Immature natural killer cell (primary cell): ENCODE measurements at regions not wholly inside any gene's neighbourhood (a gene's known extent, or its start where the extent isn't known, plus 50 kb on each side); places are given as distances from the start of the nearest gene placed in this dataset.
"Not testable (repeated sequence)": the region's sequence is repeated elsewhere in the genome, so short reads cannot be mapped to it uniquely, and the experiment has no call there.

Experiments
- DNase-seq, 3 donors: peaks; one replicate each; pipeline ENCODE4 v3.0.0; 2022; ENCODE audit warnings: mixed read lengths in 1 of 3
- H3K27ac Mint-ChIP-seq, 6 donors: one replicate each; pipeline ENCODE4 v1.8.0; 2020; ENCODE audit warnings: mixed read lengths in 6 of 6, mild to moderate bottlenecking in 5 of 6, inconsistent platforms in 4 of 6, moderate library complexity in 3 of 6
- H3K27me3 Mint-ChIP-seq, 3 donors: one replicate each; pipeline ENCODE4 v1.8.0; 2020 to 2021; ENCODE audit warnings: low read depth in 3 of 3, mild to moderate bottlenecking in 3 of 3, mixed read lengths in 3 of 3, moderate library complexity in 3 of 3, inconsistent platforms in 1 of 3
- H3K36me3 Mint-ChIP-seq, 3 donors: one replicate each; pipeline ENCODE4 v1.8.0; 2020; ENCODE audit warnings: mixed read lengths in 3 of 3, inconsistent platforms in 2 of 3, mild to moderate bottlenecking in 2 of 3
- H3K4me1 Mint-ChIP-seq, 2 donors: one replicate each; pipeline ENCODE4 v1.8.0; 2020; ENCODE audit warnings: inconsistent platforms in 2 of 2, mild to moderate bottlenecking in 2 of 2, mixed read lengths in 2 of 2, moderate library complexity in 1 of 2
- H3K4me3 Mint-ChIP-seq, 5 donors: one replicate each; pipeline ENCODE4 v1.8.0; 2020; ENCODE audit warnings: mild to moderate bottlenecking in 5 of 5, mixed read lengths in 5 of 5, inconsistent platforms in 3 of 5, moderate library complexity in 3 of 5
- H3K9me3 Mint-ChIP-seq, 6 donors: one replicate each; pipeline ENCODE4 v1.8.0; 2020; ENCODE audit warnings: mild to moderate bottlenecking in 6 of 6, mixed read lengths in 6 of 6, inconsistent platforms in 4 of 6, moderate library complexity in 3 of 6

DNA sequence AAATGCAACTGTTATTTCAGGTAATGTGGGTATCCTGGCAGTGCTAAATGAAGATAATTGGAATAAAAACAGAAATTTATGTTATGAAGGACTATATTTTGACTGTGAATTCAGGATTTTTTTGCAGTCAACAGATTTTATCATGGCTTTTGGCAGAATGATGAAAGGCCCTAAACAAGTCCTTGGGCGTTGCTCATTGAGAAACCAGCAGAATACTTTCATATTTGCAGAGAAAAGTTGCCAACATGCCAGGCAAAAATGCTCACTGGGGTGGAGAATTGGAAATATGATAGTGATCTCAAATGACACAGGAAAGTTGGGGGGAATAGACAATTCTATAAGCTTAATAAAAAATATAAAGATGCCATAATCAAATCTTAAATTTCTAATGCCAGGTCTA, 121.1 kb downstream of the GPR85 start:
- Mint-ChIP-seq H3K4me1 (no peaks in the 10 kb centered on the region), H3K36me3 (no peaks in the 10 kb centered on the region), H3K27ac (no peak overlapping the region), H3K27me3 (peaks cover 0 to 2% (median 0%) of the 10 kb centered on the region in 3 donors), H3K9me3 (peaks cover 0 to 3% (median 0%) of the 10 kb centered on the region in 6 donors), H3K4me3 (no peak overlapping the region)
- DNase-seq, result no peak

DNA sequence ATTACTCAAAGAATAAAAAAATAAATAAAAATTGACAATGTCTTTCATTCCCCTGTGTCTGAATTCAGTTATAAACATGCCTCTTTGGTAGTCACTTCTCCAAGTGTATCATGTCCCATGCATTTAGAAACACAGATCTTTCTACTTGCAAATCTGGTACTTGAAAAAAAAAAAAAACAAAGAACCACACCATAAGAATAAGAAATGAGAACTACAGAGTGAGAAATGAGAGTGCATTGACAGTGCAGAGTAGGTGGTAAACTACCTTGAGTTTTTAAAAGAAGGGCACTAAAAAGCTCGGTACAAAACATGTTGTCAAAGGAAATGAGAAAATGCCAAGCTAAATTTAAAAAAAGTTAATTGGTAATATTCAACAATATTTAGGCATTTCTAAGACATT, 123.0 kb downstream of the GPR85 start:
- H3K4me1 Mint-ChIP-seq, result no peaks in the 10 kb centered on the region
- DNase-seq, result no peak
- peaks cover 0 to 3% (median 0%) of the 10 kb centered on the region in 6 donors for H3K9me3 Mint-ChIP-seq
- H3K27me3 Mint-ChIP-seq, result peaks cover 0 to 2% (median 0%) of the 10 kb centered on the region in 3 donors
- no peaks in the 10 kb centered on the region for H3K36me3 Mint-ChIP-seq
- H3K4me3 Mint-ChIP-seq, result no peak overlapping the region
- H3K27ac Mint-ChIP-seq, result no peak overlapping the region

DNA sequence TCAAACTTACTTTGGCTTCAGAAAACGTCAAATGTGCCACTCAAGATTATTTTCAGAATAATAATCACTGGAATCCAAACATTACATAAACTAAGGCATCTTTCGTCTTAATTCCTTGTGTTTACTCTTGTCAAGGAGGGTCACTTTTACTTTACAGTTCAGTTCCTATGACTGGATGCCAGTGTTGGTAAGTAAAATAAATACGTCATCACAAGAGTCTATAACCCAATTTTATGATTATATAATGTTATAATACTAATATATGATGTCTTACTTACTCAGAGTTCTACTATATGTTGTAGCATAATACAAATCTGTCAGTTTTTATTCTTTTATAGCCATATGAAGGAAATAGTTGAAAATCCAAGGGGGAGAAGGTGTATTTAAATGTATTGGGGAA, 123.8 kb downstream of the GPR85 start:
- no peaks in the 10 kb centered on the region for H3K4me1 Mint-ChIP-seq
- no peaks in the 10 kb centered on the region for H3K36me3 Mint-ChIP-seq
- DNase-seq, result no peak
- H3K9me3 Mint-ChIP-seq, result peaks cover 0 to 3% (median 0%) of the 10 kb centered on the region in 6 donors
- peaks cover 0 to 2% (median 0%) of the 10 kb centered on the region in 3 donors for H3K27me3 Mint-ChIP-seq
- no peak overlapping the region for H3K4me3 Mint-ChIP-seq
- H3K27ac Mint-ChIP-seq, result no peak overlapping the region

DNA sequence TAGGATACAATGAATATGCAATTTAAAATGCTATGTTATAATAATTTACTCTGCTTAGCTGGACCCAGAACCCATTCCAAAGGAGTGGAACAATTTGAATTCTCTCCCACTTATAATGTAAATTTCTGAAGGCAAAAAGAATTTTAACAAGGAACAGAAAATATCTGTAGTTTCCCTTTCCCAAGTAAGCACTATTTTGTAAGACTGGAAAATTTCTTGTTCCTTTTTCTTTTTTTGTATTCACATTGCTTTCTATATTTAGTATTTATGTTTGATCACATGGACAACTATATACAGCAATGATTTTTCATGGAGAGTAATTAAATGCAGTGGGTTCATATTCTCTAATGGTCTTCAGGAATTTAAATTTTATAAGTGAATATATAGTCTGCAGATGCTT, 127.4 kb downstream of the GPR85 start:
- Mint-ChIP-seq H3K4me3 (no peak overlapping the region), H3K36me3 (no peaks in the 10 kb centered on the region), H3K9me3 (peaks cover 0 to 5% (median 0%) of the 10 kb centered on the region in 6 donors), H3K27ac (no peak overlapping the region), H3K27me3 (peaks cover 0 to 2% (median 1%) of the 10 kb centered on the region in 3 donors), H3K4me1 (no peaks in the 10 kb centered on the region)
- DNase-seq, result no peak

DNA sequence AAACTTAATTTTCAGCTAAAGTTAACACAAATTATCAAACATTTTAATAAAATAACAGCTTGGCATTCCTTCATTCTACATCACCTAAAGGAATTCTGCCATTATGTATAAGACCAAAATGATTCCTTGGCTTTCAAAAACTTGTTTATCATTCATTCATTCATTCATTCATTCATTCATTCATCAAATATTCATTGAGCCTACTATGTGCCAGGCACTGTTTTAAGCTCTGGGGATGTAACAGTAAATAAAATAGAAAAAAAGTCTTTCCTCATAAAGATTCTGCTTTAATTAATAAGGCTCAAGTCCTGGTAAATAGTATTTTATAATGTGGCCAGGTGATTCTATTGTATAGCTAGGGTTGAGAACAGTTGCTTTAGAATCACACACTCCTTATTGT, 127.9 kb downstream of the GPR85 start:
- Mint-ChIP-seq H3K27ac (no peak overlapping the region), H3K27me3 (peaks cover 0 to 2% (median 1%) of the 10 kb centered on the region in 3 donors), H3K4me1 (no peaks in the 10 kb centered on the region), H3K4me3 (no peak overlapping the region), H3K9me3 (peaks cover 0 to 2% (median 0%) of the 10 kb centered on the region in 6 donors), H3K36me3 (no peaks in the 10 kb centered on the region)
- no peak for DNase-seq

DNA sequence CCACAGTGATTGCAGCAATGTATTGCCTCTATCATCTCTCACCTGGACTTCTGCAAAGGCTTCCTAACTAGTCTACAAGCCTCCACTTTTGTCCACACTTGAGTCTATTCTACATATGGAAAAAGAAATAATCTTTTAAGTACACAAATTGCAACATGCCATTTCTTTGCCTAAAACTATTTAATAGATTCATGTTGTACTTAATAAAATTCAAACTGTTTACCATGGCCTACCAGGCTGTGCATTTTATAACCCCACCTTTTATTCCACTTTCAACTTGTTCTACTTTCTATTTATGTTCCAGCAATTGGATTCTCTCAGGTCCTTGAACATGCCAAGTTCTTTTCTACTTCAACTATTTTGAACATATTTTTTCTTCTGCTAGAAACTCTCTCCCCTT, 128.7 kb downstream of the GPR85 start:
- H3K9me3 Mint-ChIP-seq, result peaks cover 0 to 2% (median 0%) of the 10 kb centered on the region in 6 donors
- no peak overlapping the region for H3K27ac Mint-ChIP-seq
- peaks cover 0 to 8% (median 3%) of the 10 kb centered on the region in 3 donors for H3K27me3 Mint-ChIP-seq
- no peaks in the 10 kb centered on the region for H3K36me3 Mint-ChIP-seq
- H3K4me1 Mint-ChIP-seq, result no peaks in the 10 kb centered on the region
- DNase-seq, result no peak
- H3K4me3 Mint-ChIP-seq, result no peak overlapping the region

DNA sequence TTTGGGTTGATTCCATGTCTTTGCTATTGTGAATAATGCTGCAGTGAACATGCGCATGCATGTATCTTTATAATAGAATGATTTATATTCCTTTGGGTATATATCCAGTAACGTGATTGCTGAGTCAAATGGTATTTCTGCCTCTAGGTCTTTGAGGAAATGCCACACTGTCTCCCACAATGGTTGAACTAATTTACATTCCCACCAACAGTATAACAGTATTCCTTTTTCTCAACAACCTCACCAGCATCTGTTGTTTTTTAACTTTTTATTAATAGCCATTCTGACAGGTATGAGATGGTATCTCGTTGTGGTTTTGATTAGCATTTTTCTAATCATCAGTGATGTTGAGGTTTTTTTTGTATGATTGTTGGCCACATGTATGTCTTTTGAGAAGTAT, 133.6 kb downstream of the GPR85 start:
- not testable (repeated sequence) for DNase-seq, H3K9me3 Mint-ChIP-seq, H3K4me3 Mint-ChIP-seq, H3K27ac Mint-ChIP-seq, H3K36me3 Mint-ChIP-seq, H3K4me1 Mint-ChIP-seq
- peaks cover 0 to 13% (median 7%) of the 10 kb centered on the region in 3 donors for H3K27me3 Mint-ChIP-seq

DNA sequence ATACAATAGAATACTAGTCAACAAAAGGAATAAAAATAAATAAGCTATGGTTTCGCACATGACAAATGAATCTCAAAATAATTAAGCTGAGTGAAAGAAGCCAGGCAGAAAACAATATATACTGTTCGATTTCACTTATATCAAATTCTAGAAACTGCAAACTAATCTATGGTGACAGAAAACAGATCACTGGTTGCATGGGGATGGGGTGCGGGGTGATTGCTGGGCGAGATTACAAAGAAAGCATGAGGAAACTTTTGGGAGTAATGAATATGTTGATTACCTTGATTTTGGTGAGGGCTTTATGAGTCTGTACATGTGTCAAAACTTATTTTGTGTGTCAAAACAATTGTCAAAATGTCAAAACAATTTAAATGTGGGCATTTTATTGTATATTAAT, 135.6 kb downstream of the GPR85 start:
- H3K36me3 Mint-ChIP-seq, result no peaks in the 10 kb centered on the region
- H3K4me1 Mint-ChIP-seq, result no peaks in the 10 kb centered on the region
- DNase-seq, result no peak
- no peak overlapping the region for H3K4me3 Mint-ChIP-seq
- H3K27ac Mint-ChIP-seq, result no peak overlapping the region
- peaks cover 3 to 18% (median 5%) of the 10 kb centered on the region in 3 donors for H3K27me3 Mint-ChIP-seq
- peaks cover 0 to 2% (median 0%) of the 10 kb centered on the region in 6 donors for H3K9me3 Mint-ChIP-seq

DNA sequence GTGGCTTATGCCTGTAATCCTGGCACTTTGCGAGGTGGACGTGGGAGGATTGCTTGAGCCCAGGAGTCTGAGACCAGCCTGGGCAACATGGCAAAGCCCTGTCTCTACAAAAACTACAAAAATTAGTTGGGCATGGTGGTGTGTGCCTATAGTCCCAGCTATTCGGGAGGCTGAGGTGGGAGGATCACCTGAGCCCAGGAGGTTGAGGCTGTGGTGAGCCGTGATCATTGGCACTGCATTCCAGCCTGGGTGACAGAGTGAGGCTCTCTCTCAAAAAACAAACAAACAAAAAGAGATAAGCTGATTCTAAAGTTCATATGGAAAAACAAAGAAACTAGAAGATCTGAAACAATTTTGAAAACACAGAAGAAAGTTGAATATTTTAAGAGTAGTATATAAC, 136.9 kb downstream of the GPR85 start:
- not testable (repeated sequence) for H3K4me3 Mint-ChIP-seq, H3K4me1 Mint-ChIP-seq, H3K9me3 Mint-ChIP-seq, H3K36me3 Mint-ChIP-seq, DNase-seq, H3K27ac Mint-ChIP-seq
- peaks cover 4 to 21% (median 9%) of the 10 kb centered on the region in 3 donors for H3K27me3 Mint-ChIP-seq

DNA sequence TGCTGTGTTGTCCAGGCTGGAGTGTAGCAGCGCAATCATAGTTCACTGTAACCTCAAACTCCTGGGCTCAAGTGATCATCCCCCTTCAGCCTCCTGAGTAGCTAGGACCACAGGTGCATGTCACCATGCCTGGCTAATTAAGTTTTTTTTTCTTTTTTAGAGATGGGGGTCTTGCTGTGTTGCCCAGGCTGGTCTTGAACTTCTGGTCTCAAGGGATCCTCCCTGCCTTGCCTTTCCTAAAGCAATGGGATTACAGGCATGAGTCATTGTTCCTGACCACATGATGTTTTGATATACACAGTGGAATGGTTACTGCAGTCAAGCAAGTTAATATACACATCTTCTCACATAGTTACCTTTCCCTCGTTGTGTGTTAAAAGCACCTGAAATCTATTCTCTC, 140.3 kb downstream of the GPR85 start:
- Mint-ChIP-seq H3K9me3 (no peaks in the 10 kb centered on the region), H3K27me3 (peaks cover 9 to 22% (median 12%) of the 10 kb centered on the region in 3 donors), H3K4me3 (no peak overlapping the region), H3K4me1 (no peaks in the 10 kb centered on the region), H3K36me3 (no peaks in the 10 kb centered on the region), H3K27ac (no peak overlapping the region)
- no peak for DNase-seq

DNA sequence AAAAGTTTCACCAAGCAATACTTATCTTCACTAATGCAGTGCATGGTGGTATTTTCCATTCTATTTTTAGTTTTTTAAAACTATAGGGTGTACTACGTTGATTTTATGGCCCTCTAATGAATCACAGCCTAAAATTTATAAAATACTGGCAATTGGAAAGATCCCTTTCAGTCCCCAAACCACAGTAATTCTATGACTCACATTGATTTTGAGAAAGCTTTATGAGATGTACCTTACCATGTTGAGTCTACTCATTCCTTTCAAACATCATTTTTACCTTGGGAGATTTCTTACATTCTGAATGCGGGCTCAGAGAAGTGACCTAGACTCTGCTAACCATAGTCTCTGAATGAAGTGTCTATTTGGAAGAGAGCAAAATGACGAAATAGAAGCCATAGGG, 141.6 kb downstream of the GPR85 start:
- peaks cover 9% of the 10 kb centered on the region in 2 donors for H3K4me1 Mint-ChIP-seq
- H3K4me3 Mint-ChIP-seq, result no peak overlapping the region
- DNase-seq, result no peak
- no peaks in the 10 kb centered on the region for H3K36me3 Mint-ChIP-seq
- H3K9me3 Mint-ChIP-seq, result no peaks in the 10 kb centered on the region
- peaks cover 10 to 22% (median 16%) of the 10 kb centered on the region in 3 donors for H3K27me3 Mint-ChIP-seq
- no peak overlapping the region for H3K27ac Mint-ChIP-seq

DNA sequence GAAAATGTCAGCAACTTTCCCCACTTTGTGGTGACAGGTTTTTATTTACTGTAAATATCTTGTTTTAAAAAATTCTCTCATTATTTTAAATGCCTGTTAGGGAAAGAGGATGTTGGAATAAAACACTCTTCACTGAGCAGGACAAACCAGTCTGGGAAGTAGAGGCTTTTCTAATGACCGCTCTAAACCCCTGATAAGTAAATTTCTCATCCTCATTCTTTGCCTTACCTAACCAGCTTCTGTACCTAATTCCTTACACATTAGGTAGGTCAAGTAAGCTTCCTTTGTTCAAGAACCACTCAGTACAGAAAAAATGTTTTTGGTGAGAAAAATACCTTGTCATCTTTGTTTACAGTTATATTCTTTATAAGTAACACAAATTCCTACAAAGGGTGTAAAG, 143.6 kb downstream of the GPR85 start:
- no peak overlapping the region for H3K4me3 Mint-ChIP-seq
- H3K27ac Mint-ChIP-seq, result no peak overlapping the region

DNA sequence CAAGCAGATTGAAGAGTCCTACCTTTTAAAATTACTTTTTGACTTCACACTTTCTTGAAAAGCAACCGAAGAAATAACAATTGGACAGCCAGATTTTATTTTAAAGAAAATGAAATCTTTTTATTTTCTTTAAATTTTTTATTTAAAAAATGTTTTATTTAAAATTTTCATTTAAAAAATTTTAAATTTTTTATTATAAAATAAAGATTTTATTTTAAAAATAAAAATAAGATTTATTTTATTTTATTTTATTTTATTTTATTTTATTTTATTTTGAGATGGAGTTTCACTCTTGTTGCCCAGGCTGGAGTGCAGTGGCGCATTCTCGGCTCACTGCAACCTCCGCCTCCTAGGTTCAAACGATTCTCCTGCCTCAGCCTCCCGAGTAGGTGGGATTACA, 144.5 kb downstream of the GPR85 start:
- not testable (repeated sequence) for H3K4me3 Mint-ChIP-seq, H3K36me3 Mint-ChIP-seq, DNase-seq, H3K9me3 Mint-ChIP-seq, H3K27ac Mint-ChIP-seq
- Mint-ChIP-seq H3K27me3 (peaks cover 9 to 23% (median 17%) of the 10 kb centered on the region in 3 donors), H3K4me1 (peaks cover 29 to 32% of the 10 kb centered on the region in 2 donors)

More for the DNA sequence above, 143.6 kb downstream of the GPR85 start:
- Mint-ChIP-seq H3K36me3 (no peaks in the 10 kb centered on the region), H3K9me3 (no peaks in the 10 kb centered on the region), H3K27me3 (peaks cover 12 to 24% (median 17%) of the 10 kb centered on the region in 3 donors), H3K4me1 (peaks cover 22 to 24% of the 10 kb centered on the region in 2 donors)
- DNase-seq, result no peak

DNA sequence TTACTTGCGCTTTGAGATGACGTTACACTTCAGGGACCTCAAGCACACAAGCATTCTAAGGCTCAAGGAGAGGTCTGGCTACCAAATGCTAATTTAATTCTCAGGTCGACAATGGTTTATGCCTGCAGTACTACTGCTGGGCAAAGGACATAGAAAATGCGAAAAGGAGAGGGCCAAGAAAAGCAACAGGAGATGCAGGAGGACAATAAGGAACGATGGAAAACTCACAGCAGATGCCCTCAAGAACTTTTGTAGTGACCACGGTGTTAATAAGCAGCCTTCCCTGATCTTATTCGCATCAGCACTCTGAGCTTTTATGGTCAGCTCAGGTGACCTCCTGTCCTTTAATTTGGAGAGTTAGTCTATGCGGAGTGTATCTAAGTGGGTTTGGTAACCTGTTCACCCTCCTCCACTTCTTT, 146.3 kb downstream of the GPR85 start:
- peaks cover 33 to 44% of the 10 kb centered on the region in 2 donors for H3K4me1 Mint-ChIP-seq
- no peaks in the 10 kb centered on the region for H3K9me3 Mint-ChIP-seq
- peak overlapping the region; percentile 88 to 99 (median 98) for H3K27ac Mint-ChIP-seq
- H3K4me3 Mint-ChIP-seq, result peak overlapping the region; percentile 87 to 100 (median 93)
- H3K27me3 Mint-ChIP-seq, result peaks cover 7 to 19% (median 16%) of the 10 kb centered on the region in 3 donors
- no peaks in the 10 kb centered on the region for H3K36me3 Mint-ChIP-seq
- no peak for DNase-seq

DNA sequence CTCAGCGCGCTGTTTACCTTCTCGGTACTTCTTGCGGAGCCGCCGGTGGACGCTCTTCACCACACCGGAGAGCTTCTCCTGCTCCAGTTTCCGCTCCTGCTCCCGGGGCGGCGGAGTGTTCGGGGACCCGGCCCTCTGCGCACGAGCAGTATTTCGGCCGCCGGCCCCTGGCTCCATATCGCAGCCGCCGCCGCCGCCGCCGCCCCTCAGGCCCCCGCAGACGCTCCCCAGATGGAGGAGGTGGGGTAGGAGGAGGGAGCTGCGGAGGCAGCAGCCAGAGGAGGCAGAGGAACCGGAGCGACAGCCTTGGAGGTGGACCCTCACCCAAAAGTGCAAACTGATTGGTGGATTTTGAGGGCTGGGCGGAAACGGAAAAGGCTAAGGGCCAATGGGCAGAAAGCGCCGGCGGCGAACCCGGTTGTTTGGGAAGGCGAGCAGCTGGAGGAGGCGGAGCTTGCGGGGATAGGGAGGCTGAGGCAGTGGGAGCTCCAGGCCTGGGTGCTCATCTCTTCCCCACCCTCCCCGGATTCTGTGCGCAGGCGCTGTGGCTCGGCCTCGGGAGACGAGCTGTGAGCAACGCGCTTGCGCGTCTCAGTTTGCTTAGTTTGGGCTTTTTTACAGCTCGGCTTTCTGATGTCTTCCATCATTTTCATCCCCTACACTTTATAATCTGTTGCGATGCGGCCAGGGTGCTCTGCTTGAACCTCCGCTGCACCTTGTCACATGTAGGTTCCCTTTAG, 146.9 kb downstream of the GPR85 start:
- Mint-ChIP-seq H3K27ac (peak overlapping the region; percentile 88 to 99 (median 98)), H3K4me1 (peaks cover 33 to 45% of the 10 kb centered on the region in 2 donors), H3K4me3 (peak overlapping the region; percentile 87 to 100 (median 93)), H3K9me3 (no peaks in the 10 kb centered on the region), H3K36me3 (no peaks in the 10 kb centered on the region), H3K27me3 (peaks cover 7 to 16% (median 15%) of the 10 kb centered on the region in 3 donors)
- peak; percentile 99 for DNase-seq
